Frontal cortex (tissue), 3 donors: ENCODE measurements at regions not wholly inside any gene's neighbourhood (a gene's known extent, or its start where the extent isn't known, plus 50 kb on each side); places are given as distances from the start of the nearest gene placed in this dataset.

Experiments used
- DNase-seq, 2 donors: peaks; one replicate each; pipeline ENCODE4 v3.0.0; 2012; ENCODE audit warnings: low spot score in 2 of 2
- FAIRE-seq: peaks from 2 replicates; lab custom pipeline; 2012; peaks lifted over from hg19 to GRCh38; lab: Jason Lieb, UNC
- donor health status: control.
- donor health status: control.
- donor health status: control.

- DNase-seq, result no peak
- no peak for FAIRE-seq
These were observed 316.9 kb downstream of the INHBA start for GRCh38 chr7:41385996-41386395.

- no peak for DNase-seq
- FAIRE-seq, result no peak
These were observed 318.5 kb downstream of the INHBA start for GRCh38 chr7:41384418-41384817.

GRCh38 chr7:41383596-41383995 is 319.3 kb downstream of the INHBA start:
- no peak for FAIRE-seq

GRCh38 chr7:41378156-41378555 is 324.7 kb downstream of the INHBA start:
- DNase-seq (no peak), FAIRE-seq (no peak)

More at GRCh38 chr7:41383596-41383995, 319.3 kb downstream of the INHBA start:
- DNase-seq, result no peak

GRCh38 chr7:41375582-41375981 is 327.3 kb downstream of the INHBA start:
- DNase-seq (no peak), FAIRE-seq (no peak)

GRCh38 chr7:41374150-41374848 is 328.6 kb downstream of the INHBA start:
- FAIRE-seq (no peak), DNase-seq (no peak)

GRCh38 chr7:41367967-41368882 is 334.7 kb downstream of the INHBA start:
- DNase-seq, result no peak
- FAIRE-seq, result no peak

GRCh38 chr7:41351091-41351490 is 351.8 kb downstream of the INHBA start:
- DNase-seq, result no peak
- no peak for FAIRE-seq

GRCh38 chr7:41346878-41347277 is 356.0 kb downstream of the INHBA start:
- no peak for FAIRE-seq
- no peak for DNase-seq

GRCh38 chr7:41339913-41340676 is 362.8 kb downstream of the INHBA start:
- no peak for FAIRE-seq
- DNase-seq, result no peak

GRCh38 chr7:41336981-41337380 is 365.9 kb downstream of the INHBA start:
- no peak for DNase-seq
- FAIRE-seq, result no peak

- DNase-seq (no peak), FAIRE-seq (no peak)
These were observed 366.4 kb downstream of the INHBA start for GRCh38 chr7:41336455-41336952.

GRCh38 chr7:41334071-41334862 is 368.6 kb downstream of the INHBA start:
- DNase-seq, result no peak
- FAIRE-seq, result no peak

GRCh38 chr7:41333511-41333910 is 369.4 kb downstream of the INHBA start:
- FAIRE-seq, result no peak

GRCh38 chr7:41331194-41331593 is 371.7 kb downstream of the INHBA start:
- FAIRE-seq, result no peak
- no peak for DNase-seq

More at GRCh38 chr7:41333511-41333910, 369.4 kb downstream of the INHBA start:
- no peak for DNase-seq

- DNase-seq (no peak), FAIRE-seq (no peak)
These were observed 374.3 kb downstream of the INHBA start for GRCh38 chr7:41328544-41328943.

- no peak for FAIRE-seq
- no peak for DNase-seq
These were observed 374.8 kb downstream of the INHBA start for GRCh38 chr7:41328131-41328530.

GRCh38 chr7:41326616-41327015 is 376.3 kb downstream of the INHBA start:
- DNase-seq (no peak), FAIRE-seq (no peak)

GRCh38 chr7:41323806-41324205 is 379.1 kb downstream of the INHBA start:
- no peak for DNase-seq
- no peak for FAIRE-seq
